CD14-positive monocyte (primary cell): ENCODE measurements at regions not wholly inside any gene's neighbourhood (a gene's known extent, or its start where the extent isn't known, plus 50 kb on each side); places are given as distances from the start of the nearest gene placed in this dataset.

Source experiments
- DNase-seq, 3 donors: peaks; one replicate each; pipeline ENCODE4 v3.0.0-alpha.2; 2011 to 2022
- H2AFZ ChIP-seq: 2 replicates; pipeline ENCODE4 v1.6.0; 2012; ENCODE audit warnings: mild to moderate bottlenecking, low read depth, low read length, inconsistent platforms; ENCODE audit not compliant: insufficient read depth, poor library complexity, severe bottlenecking
- H3K27ac ChIP-seq, 2 donors: 1 replicate in 1 of 2; 2 replicates in 1 of 2; pipeline ENCODE4 v1.5.1; 2012 to 2013; ENCODE audit warnings: low read length in 2 of 2, control low read depth in 1 of 2, inconsistent platforms in 1 of 2, low read depth in 1 of 2, mild to moderate bottlenecking in 1 of 2
- H3K27me3 ChIP-seq, 2 donors: one replicate each; pipeline versions ENCODE4 v1.6.0 to v1.6.1; 2011 to 2013; ENCODE audit warnings: low read length in 2 of 2; ENCODE audit not compliant: control insufficient read depth in 2 of 2, insufficient read depth in 2 of 2
- H3K36me3 ChIP-seq, 2 donors: replicated peaks in 1 of 2; 1 replicate in 1 of 2; 2 replicates in 1 of 2; pipeline versions ENCODE4 v1.5.1 to v1.6.1; 2012 to 2013; ENCODE audit warnings: low read length in 2 of 2, control low read depth in 1 of 2, inconsistent platforms in 1 of 2, mild to moderate bottlenecking in 1 of 2; ENCODE audit not compliant: insufficient read depth in 2 of 2, control insufficient read depth in 1 of 2
- H3K4me1 ChIP-seq, 2 donors: 1 replicate in 1 of 2; 2 replicates in 1 of 2; pipeline versions ENCODE4 v1.5.1 to v1.6.1; 2012 to 2013; ENCODE audit warnings: low read length in 2 of 2, control low read depth in 1 of 2, inconsistent platforms in 1 of 2, mild to moderate bottlenecking in 1 of 2, moderate library complexity in 1 of 2; ENCODE audit not compliant: insufficient read depth in 2 of 2, control insufficient read depth in 1 of 2
- H3K4me2 ChIP-seq: replicated peaks from 2 replicates; pipeline ENCODE3; 2012; ENCODE audit warnings: low read length, moderate library complexity, mild to moderate bottlenecking; ENCODE audit not compliant: poor library complexity, severe bottlenecking; ENCODE audit errors: extremely low read depth
- H3K4me3 ChIP-seq, 3 experiments: fragments of 200-600 bp in 1 of 3; sonication (generic) in 1 of 3; replicated peaks in 1 of 3; 1 replicate in 2 of 3; 2 replicates in 1 of 3; pipeline ENCODE4 v1.5.1; 2011 to 2013; ENCODE audit warnings: low read length in 3 of 3, mild to moderate bottlenecking in 3 of 3, control low read depth in 2 of 3, low read depth in 2 of 3, inconsistent platforms in 1 of 3, moderate library complexity in 1 of 3
- H3K79me2 ChIP-seq: 2 replicates; pipeline ENCODE4 v1.6.0; 2012; ENCODE audit warnings: mild to moderate bottlenecking, control low read depth, inconsistent platforms, low read length, moderate library complexity; ENCODE audit not compliant: insufficient read depth
- H3K9ac ChIP-seq: 2 replicates; pipeline ENCODE4 v1.6.0; 2017; ENCODE audit warnings: low read length, mild to moderate bottlenecking; ENCODE audit not compliant: insufficient read depth, poor library complexity, severe bottlenecking
- H3K9me3 ChIP-seq, 2 donors: replicated peaks in 1 of 2; 1 replicate in 1 of 2; 2 replicates in 1 of 2; pipeline versions ENCODE4 v1.5.1 to v1.6.1; 2012 to 2013; ENCODE audit warnings: low read length in 2 of 2, control low read depth in 1 of 2; ENCODE audit not compliant: control insufficient read depth in 1 of 2, insufficient read depth in 1 of 2
- H4K20me1 ChIP-seq: 2 replicates; pipeline ENCODE4 v1.6.0; 2012; ENCODE audit warnings: mild to moderate bottlenecking, low read length, control low read depth, moderate library complexity; ENCODE audit not compliant: insufficient read depth
- H3K27ac Mint-ChIP-seq, 7 donors: one replicate each; pipeline ENCODE4 v1.8.0; 2020; ENCODE audit warnings: mild to moderate bottlenecking in 7 of 7, mixed read lengths in 7 of 7, moderate library complexity in 6 of 7, inconsistent platforms in 2 of 7
- H3K27me3 Mint-ChIP-seq, 3 donors: one replicate each; pipeline ENCODE4 v1.8.0; 2021 to 2022; ENCODE audit warnings: low read depth in 3 of 3, mild to moderate bottlenecking in 3 of 3, mixed read lengths in 3 of 3, moderate library complexity in 3 of 3, inconsistent platforms in 1 of 3
- H3K36me3 Mint-ChIP-seq, 2 donors: one replicate each; pipeline ENCODE4 v1.8.0; 2020; ENCODE audit warnings: mixed read lengths in 2 of 2, inconsistent platforms in 1 of 2, mild to moderate bottlenecking in 1 of 2
- H3K4me1 Mint-ChIP-seq: one replicate; pipeline ENCODE4 v1.8.0; 2020; ENCODE audit warnings: mild to moderate bottlenecking, mixed read lengths
- H3K4me3 Mint-ChIP-seq, 2 donors: one replicate each; pipeline ENCODE4 v1.8.0; 2020; ENCODE audit warnings: mild to moderate bottlenecking in 2 of 2, mixed read lengths in 2 of 2, moderate library complexity in 1 of 2
- H3K9me3 Mint-ChIP-seq, 7 donors: one replicate each; pipeline ENCODE4 v1.8.0; 2020 to 2022; ENCODE audit warnings: mixed read lengths in 7 of 7, mild to moderate bottlenecking in 6 of 7, moderate library complexity in 6 of 7, inconsistent platforms in 2 of 7
- WGBS: methylation state at CpG from one replicate; pipeline ENCODE4 v1.1.5; 2013; ENCODE audit warnings: missing lambda C conversion rate; ENCODE audit not compliant: insufficient coverage; 5-methylcytosine and 5-hydroxymethylcytosine counted together
- intact Hi-C, 2 donors: fragments of 100-400 bp; cut with micrococcal nuclease; formaldehyde crosslinking; loops; one replicate each; pipeline versions ENCODE4 v1.15.0 to v1.15.1; 2023
- TF ChIP-seq, protein P1 (sequence below): fragments of 200-600 bp; IDR thresholded peaks from one replicate; pipeline ENCODE4 v1.8.0; 2022; ENCODE audit warnings: antibody characterized with exemption, mild to moderate bottlenecking

DNA sequence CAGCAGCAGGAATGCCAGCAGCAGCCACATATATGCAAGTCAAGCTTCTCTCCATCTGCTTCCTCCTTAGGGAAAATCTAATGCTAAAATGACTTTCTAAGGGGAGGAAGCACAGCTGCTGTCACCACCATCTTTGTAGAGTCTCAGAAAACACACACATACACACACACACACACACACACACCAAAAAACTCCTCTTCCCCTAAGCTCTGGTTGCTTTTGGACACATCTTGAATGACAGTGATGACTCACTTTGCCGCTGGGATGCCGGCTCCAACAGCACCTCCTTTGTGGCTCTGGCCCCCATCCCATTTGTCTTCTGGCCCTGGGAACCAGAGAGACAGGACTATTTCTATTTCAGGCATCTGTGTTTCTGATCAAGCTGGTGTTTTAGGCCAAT is 124.8 kb upstream of the GOLIM4 start:
- no peak overlapping the region for H3K4me2 ChIP-seq
- Mint-ChIP-seq H3K27ac (no peak overlapping the region), H3K9me3 (no peaks in the 10 kb centered on the region), H3K4me1 (no peaks in the 10 kb centered on the region), H3K4me3 (no peak overlapping the region), H3K36me3 (no peaks in the 10 kb centered on the region), H3K27me3 (peaks cover 0 to 1% (median 0%) of the 10 kb centered on the region in 3 donors)
- H3K4me1 ChIP-seq, result no peaks in the 10 kb centered on the region
- no peak overlapping the region for H3K4me3 ChIP-seq
- intact Hi-C loops, result no loop called here
- H3K79me2 ChIP-seq, result no peaks in the 10 kb centered on the region
- WGBS, result 92% methylated on average over 2 of the region's 2 CpGs
- H3K36me3 ChIP-seq, result no peaks in the 10 kb centered on the region
- H3K27me3 ChIP-seq, result no peaks in the 10 kb centered on the region
- TF ChIP-seq, protein P1, sequence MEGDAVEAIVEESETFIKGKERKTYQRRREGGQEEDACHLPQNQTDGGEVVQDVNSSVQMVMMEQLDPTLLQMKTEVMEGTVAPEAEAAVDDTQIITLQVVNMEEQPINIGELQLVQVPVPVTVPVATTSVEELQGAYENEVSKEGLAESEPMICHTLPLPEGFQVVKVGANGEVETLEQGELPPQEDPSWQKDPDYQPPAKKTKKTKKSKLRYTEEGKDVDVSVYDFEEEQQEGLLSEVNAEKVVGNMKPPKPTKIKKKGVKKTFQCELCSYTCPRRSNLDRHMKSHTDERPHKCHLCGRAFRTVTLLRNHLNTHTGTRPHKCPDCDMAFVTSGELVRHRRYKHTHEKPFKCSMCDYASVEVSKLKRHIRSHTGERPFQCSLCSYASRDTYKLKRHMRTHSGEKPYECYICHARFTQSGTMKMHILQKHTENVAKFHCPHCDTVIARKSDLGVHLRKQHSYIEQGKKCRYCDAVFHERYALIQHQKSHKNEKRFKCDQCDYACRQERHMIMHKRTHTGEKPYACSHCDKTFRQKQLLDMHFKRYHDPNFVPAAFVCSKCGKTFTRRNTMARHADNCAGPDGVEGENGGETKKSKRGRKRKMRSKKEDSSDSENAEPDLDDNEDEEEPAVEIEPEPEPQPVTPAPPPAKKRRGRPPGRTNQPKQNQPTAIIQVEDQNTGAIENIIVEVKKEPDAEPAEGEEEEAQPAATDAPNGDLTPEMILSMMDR, result no peak
- H3K9me3 ChIP-seq, result no peaks in the 10 kb centered on the region
- H3K27ac ChIP-seq, result no peak overlapping the region
- no peak overlapping the region for H3K9ac ChIP-seq
- no peak for DNase-seq
- no peak overlapping the region for H2AFZ ChIP-seq
- no peaks in the 10 kb centered on the region for H4K20me1 ChIP-seq

DNA sequence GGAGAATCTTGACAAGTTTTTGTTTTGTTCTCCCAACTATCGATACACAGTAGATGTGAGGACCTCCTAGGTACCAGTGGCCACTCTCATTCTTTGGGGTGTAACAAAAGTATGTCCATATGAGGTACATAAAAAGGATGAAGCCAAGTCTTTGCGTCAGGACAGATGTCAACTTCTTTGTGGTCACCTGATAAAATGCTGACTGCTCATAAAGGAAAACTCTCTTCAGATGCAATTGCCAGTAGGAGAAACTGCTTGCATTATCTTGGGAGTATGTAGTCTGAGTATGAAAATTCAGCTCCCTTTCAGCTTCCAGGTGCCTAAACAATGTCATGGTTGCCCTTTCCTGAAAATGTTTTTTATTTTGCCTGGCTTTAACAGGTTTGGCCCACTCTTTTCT is 123.8 kb upstream of the GOLIM4 start:
- no peaks in the 10 kb centered on the region for H3K4me1 Mint-ChIP-seq
- H3K4me3 Mint-ChIP-seq, result no peak overlapping the region
- H3K9me3 Mint-ChIP-seq, result no peaks in the 10 kb centered on the region
- no peaks in the 10 kb centered on the region for H3K9me3 ChIP-seq
- H3K27ac ChIP-seq, result no peak overlapping the region
- no peak overlapping the region for H3K9ac ChIP-seq
- H3K27me3 Mint-ChIP-seq, result peaks cover 0 to 1% (median 0%) of the 10 kb centered on the region in 3 donors
- DNase-seq, result no peak
- no peak overlapping the region for H2AFZ ChIP-seq
- no peaks in the 10 kb centered on the region for H3K4me1 ChIP-seq
- H3K27me3 ChIP-seq, result no peaks in the 10 kb centered on the region
- H3K4me2 ChIP-seq, result no peak overlapping the region
- H4K20me1 ChIP-seq, result no peaks in the 10 kb centered on the region
- TF ChIP-seq, protein P1, result no peak
- intact Hi-C loops, result no loop called here
- H3K79me2 ChIP-seq, result no peaks in the 10 kb centered on the region
- no peak overlapping the region for H3K4me3 ChIP-seq
- 100% methylated on average over 1 of the region's 2 CpGs for WGBS
- no peaks in the 10 kb centered on the region for H3K36me3 ChIP-seq
- no peak overlapping the region for H3K27ac Mint-ChIP-seq
- no peaks in the 10 kb centered on the region for H3K36me3 Mint-ChIP-seq
